Endodermal cell (in vitro differentiated cells): ENCODE measurements at regions not wholly inside any gene's neighbourhood (a gene's known extent, or its start where the extent isn't known, plus 50 kb on each side); places are given as distances from the start of the nearest gene placed in this dataset.

Experiments
- DNase-seq: peaks from one replicate; pipeline ENCODE4 v3.0.0-alpha.2; 2017
- H3K27ac ChIP-seq: 2 replicates; pipeline ENCODE4 v1.5.1; 2013; ENCODE audit warnings: mild to moderate bottlenecking, low read depth, low read length, moderate library complexity
- H3K27me3 ChIP-seq: 2 replicates; pipeline ENCODE4 v1.6.1; 2013; ENCODE audit warnings: mild to moderate bottlenecking, low read length, moderate library complexity; ENCODE audit not compliant: insufficient read depth, control insufficient read depth, poor library complexity, severe bottlenecking
- H3K36me3 ChIP-seq: 2 replicates; pipeline ENCODE4 v1.7.0; 2013; ENCODE audit warnings: mild to moderate bottlenecking, low read length, moderate library complexity; ENCODE audit not compliant: control insufficient read depth, insufficient read depth
- H3K4me1 ChIP-seq: one replicate; pipeline ENCODE4 v1.7.0; 2013; ENCODE audit warnings: low read length; ENCODE audit not compliant: control insufficient read depth, insufficient read depth
- H3K4me3 ChIP-seq: 2 replicates; pipeline ENCODE4 v1.5.1; 2013; ENCODE audit warnings: mild to moderate bottlenecking, low read length, moderate library complexity
- H3K9ac ChIP-seq: 2 replicates; pipeline ENCODE4 v1.6.1; 2013; ENCODE audit warnings: mild to moderate bottlenecking, low read length, moderate library complexity; ENCODE audit not compliant: poor library complexity, severe bottlenecking; ENCODE audit errors: extremely low read depth
- H3K9me3 ChIP-seq: 2 replicates; pipeline ENCODE4 v1.6.1; 2013; ENCODE audit warnings: mild to moderate bottlenecking, low read length, moderate library complexity; ENCODE audit not compliant: control insufficient read depth
- H3K27ac Mint-ChIP-seq: 2 replicates; pipeline ENCODE4 v1.8.0; 2020; ENCODE audit warnings: mixed read lengths
- H3K27me3 Mint-ChIP-seq: 2 replicates; pipeline ENCODE4 v1.8.0; 2021; ENCODE audit warnings: mild to moderate bottlenecking, mixed read lengths; ENCODE audit not compliant: insufficient read depth
- H3K36me3 Mint-ChIP-seq: 2 replicates; pipeline ENCODE4 v1.8.0; 2020; ENCODE audit warnings: low read depth, mixed read lengths
- H3K4me1 Mint-ChIP-seq: 2 replicates; pipeline ENCODE4 v1.8.0; 2020; ENCODE audit warnings: mixed read lengths
- H3K4me3 Mint-ChIP-seq: 2 replicates; pipeline ENCODE4 v1.8.0; 2020; ENCODE audit warnings: mild to moderate bottlenecking, moderate library complexity, mixed read lengths
- H3K9me3 Mint-ChIP-seq: 2 replicates; pipeline ENCODE4 v1.8.0; 2020; ENCODE audit warnings: mild to moderate bottlenecking, mixed read lengths
- CTCF ChIP-seq: fragments of 200-600 bp; sonication (generic); conservative IDR thresholded peaks from 2 replicates; pipeline ENCODE4 v1.5.0; 2021; ENCODE audit warnings: antibody characterized with exemption, mild to moderate bottlenecking
- WGBS, 2 experiments: methylation state at CpG; one replicate each; pipeline versions ENCODE4 v1.1.5 to v1.1.7; 2013; ENCODE audit warnings: missing lambda C conversion rate in 2 of 2, mixed read lengths in 1 of 2; ENCODE audit not compliant: insufficient coverage in 1 of 2, insufficient read length in 1 of 2; 5-methylcytosine and 5-hydroxymethylcytosine counted together

GRCh38 chr10:27612551-27613035 is 108.5 kb downstream of the RAB18 start:
- Mint-ChIP-seq H3K4me1 (peaks cover 4% of the 10 kb centered on the region), H3K4me3 (no peak overlapping the region), H3K27ac (no peak overlapping the region), H3K36me3 (no peaks in the 10 kb centered on the region), H3K27me3 (no peaks in the 10 kb centered on the region), H3K9me3 (no peaks in the 10 kb centered on the region)
- Histone ChIP-seq H3K4me1 (no peaks in the 10 kb centered on the region), H3K27me3 (no peaks in the 10 kb centered on the region), H3K9me3 (no peaks in the 10 kb centered on the region), H3K9ac (no peak overlapping the region), H3K4me3 (no peak overlapping the region), H3K36me3 (no peaks in the 10 kb centered on the region), H3K27ac (peak overlapping the region; percentile 78)
- DNase-seq = no peak
- 87 to 94% methylated on average over 5 to 6 of the region's 6 CpGs for WGBS, 2 experiments
- no peak for TF ChIP-seq CTCF

- TF ChIP-seq CTCF = no peak
- Histone ChIP-seq H3K4me1 (no peaks in the 10 kb centered on the region), H3K36me3 (no peaks in the 10 kb centered on the region), H3K27ac (no peak overlapping the region), H3K4me3 (no peak overlapping the region), H3K27me3 (no peaks in the 10 kb centered on the region), H3K9ac (no peak overlapping the region), H3K9me3 (no peaks in the 10 kb centered on the region)
- DNase-seq = no peak
- no peak overlapping the region for H3K4me3 Mint-ChIP-seq
- peaks cover 4% of the 10 kb centered on the region for H3K4me1 Mint-ChIP-seq
- 74% methylated on average over 3 to 6 of the region's 6 CpGs for WGBS, 2 experiments
- H3K36me3 Mint-ChIP-seq = no peaks in the 10 kb centered on the region
- H3K9me3 Mint-ChIP-seq = peaks cover 6% of the 10 kb centered on the region
- H3K27me3 Mint-ChIP-seq = no peaks in the 10 kb centered on the region
- no peak overlapping the region for H3K27ac Mint-ChIP-seq
Observed at GRCh38 chr10:27614776-27615175, 110.7 kb downstream of the RAB18 start.

GRCh38 chr10:27618036-27618615 is 114.0 kb downstream of the RAB18 start:
- Mint-ChIP-seq H3K27me3 (no peaks in the 10 kb centered on the region), H3K4me3 (no peak overlapping the region), H3K9me3 (peaks cover 8% of the 10 kb centered on the region), H3K27ac (no peak overlapping the region), H3K36me3 (no peaks in the 10 kb centered on the region), H3K4me1 (peaks cover 4% of the 10 kb centered on the region)
- WGBS, 2 experiments = 90 to 96% methylated on average over 4 to 6 of the region's 6 CpGs
- H3K4me3 ChIP-seq = no peak overlapping the region
- no peak for DNase-seq
- no peaks in the 10 kb centered on the region for H3K27me3 ChIP-seq
- no peaks in the 10 kb centered on the region for H3K9me3 ChIP-seq
- no peak for TF ChIP-seq CTCF
- no peaks in the 10 kb centered on the region for H3K4me1 ChIP-seq
- no peak overlapping the region for H3K27ac ChIP-seq
- H3K9ac ChIP-seq = no peak overlapping the region
- H3K36me3 ChIP-seq = no peaks in the 10 kb centered on the region
